Fibroblast of lung (primary cell): ENCODE measurements at regions not wholly inside any gene's neighbourhood (a gene's known extent, or its start where the extent isn't known, plus 50 kb on each side); places are given as distances from the start of the nearest gene placed in this dataset.

ENCODE experiments used
- EZH2 ChIP-seq: IDR thresholded peaks from 2 replicates; pipeline ENCODE4 v1.5.1; 2012; ENCODE audit warnings: low read length, control low read depth, mild to moderate bottlenecking; ENCODE audit errors: missing control alignments
- TF ChIP-seq, protein P1 (sequence below), 2 donors: IDR thresholded peaks in 1 of 2; conservative IDR thresholded peaks in 1 of 2; 1 replicate in 1 of 2; 2 replicates in 1 of 2; pipeline ENCODE4 v1.5.1; 2011 to 2012; ENCODE audit warnings: low read length in 2 of 2, control low read depth in 1 of 2, inconsistent platforms in 1 of 2, low read depth in 1 of 2, mild to moderate bottlenecking in 1 of 2

DNA sequence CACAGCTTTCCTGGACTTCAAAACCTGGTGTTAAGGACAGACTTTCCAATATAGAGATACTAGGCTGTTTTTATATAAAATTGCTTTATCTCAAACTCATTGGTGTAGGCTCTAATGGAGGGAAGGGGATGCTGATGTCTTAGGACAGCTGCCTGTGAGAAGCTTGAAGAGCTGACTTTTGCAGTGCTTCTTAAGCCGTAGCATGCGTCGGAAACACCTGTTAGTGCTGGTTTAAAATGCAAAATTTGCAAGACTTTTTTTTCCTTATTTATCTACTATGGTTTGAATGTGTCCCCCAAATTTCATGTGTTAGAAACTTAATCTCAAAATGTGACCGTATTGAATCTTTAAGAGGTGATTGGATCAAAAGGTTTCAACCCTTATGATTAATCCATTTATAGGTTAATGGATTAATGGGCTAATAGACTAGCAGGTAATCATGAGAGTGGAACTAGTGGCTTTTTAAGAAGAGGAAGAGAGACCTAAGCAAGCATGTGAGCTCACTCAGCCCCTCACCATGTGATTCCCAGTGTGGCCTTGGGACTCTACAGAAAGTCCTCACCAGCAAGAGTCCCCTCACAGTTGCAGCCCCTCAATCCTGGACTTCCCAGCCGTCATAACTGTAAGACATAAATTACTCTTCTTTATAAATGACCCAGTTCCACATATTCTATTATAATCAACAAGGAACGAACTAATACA is 60.9 kb upstream of the FUT8 start:
- TF ChIP-seq, protein P1, sequence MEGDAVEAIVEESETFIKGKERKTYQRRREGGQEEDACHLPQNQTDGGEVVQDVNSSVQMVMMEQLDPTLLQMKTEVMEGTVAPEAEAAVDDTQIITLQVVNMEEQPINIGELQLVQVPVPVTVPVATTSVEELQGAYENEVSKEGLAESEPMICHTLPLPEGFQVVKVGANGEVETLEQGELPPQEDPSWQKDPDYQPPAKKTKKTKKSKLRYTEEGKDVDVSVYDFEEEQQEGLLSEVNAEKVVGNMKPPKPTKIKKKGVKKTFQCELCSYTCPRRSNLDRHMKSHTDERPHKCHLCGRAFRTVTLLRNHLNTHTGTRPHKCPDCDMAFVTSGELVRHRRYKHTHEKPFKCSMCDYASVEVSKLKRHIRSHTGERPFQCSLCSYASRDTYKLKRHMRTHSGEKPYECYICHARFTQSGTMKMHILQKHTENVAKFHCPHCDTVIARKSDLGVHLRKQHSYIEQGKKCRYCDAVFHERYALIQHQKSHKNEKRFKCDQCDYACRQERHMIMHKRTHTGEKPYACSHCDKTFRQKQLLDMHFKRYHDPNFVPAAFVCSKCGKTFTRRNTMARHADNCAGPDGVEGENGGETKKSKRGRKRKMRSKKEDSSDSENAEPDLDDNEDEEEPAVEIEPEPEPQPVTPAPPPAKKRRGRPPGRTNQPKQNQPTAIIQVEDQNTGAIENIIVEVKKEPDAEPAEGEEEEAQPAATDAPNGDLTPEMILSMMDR (conservative IDR thresholded peaks at IDR 0.05 in 1 of 2, IDR thresholded peaks at IDR 0.05 in 1 of 2; ENCODE audit: low read depth in 1 of 2, low read length in 2 of 2) = no peak
- TF ChIP-seq EZH2 = no peak
